SK-N-SH treated with all-trans-retinoic acid at 6 μM for 48 hours (cell line): ENCODE measurements at regions not wholly inside any gene's neighbourhood (a gene's known extent, or its start where the extent isn't known, plus 50 kb on each side); places are given as distances from the start of the nearest gene placed in this dataset.

ENCODE experiments used
- ATAC-seq: fragments of 200-7000 bp; cut with Tn5 transposase; 3 replicates; pipeline ENCODE4 v1.9.1; 2020; ENCODE audit warnings: mild to moderate bottlenecking, moderate library complexity
- ARNTL ChIP-seq: fragments of 450-650 bp; formaldehyde crosslinking; IDR thresholded peaks from 2 replicates; pipeline ENCODE4 v1.5.0; 2020; ENCODE audit warnings: low read depth, mild to moderate bottlenecking, moderate library complexity, borderline replicate concordance
- BACH2 ChIP-seq: fragments of 250-450 bp; sonication (Bioruptor Pico); IDR thresholded peaks from 2 replicates; pipeline ENCODE4 v1.9.0; 2021; ENCODE audit warnings: mild to moderate bottlenecking, borderline replicate concordance
- CREB5 ChIP-seq: fragments of 250-450 bp; sonication (Bioruptor Pico); IDR thresholded peaks from 2 replicates; pipeline ENCODE4 v1.5.1; 2020; ENCODE audit warnings: low read depth, mild to moderate bottlenecking, moderate library complexity
- CSDC2 ChIP-seq: fragments of 250-450 bp; sonication (Bioruptor Pico); IDR thresholded peaks from 2 replicates; pipeline ENCODE4 v1.5.0; 2020; ENCODE audit warnings: mild to moderate bottlenecking, moderate library complexity
- CSRNP3 ChIP-seq: fragments of 250-450 bp; sonication (Bioruptor Pico); IDR thresholded peaks from 2 replicates; pipeline ENCODE4 v1.5.1; 2021; ENCODE audit warnings: mild to moderate bottlenecking, moderate library complexity
- ESRRG ChIP-seq: fragments of 250-450 bp; sonication (Bioruptor Pico); IDR thresholded peaks from 2 replicates; pipeline ENCODE4 v1.6.1; 2021; ENCODE audit warnings: mild to moderate bottlenecking
- GLIS3 ChIP-seq: fragments of 250-450 bp; sonication (Bioruptor Pico); IDR thresholded peaks from 2 replicates; pipeline ENCODE4 v1.5.0; 2020; ENCODE audit warnings: mild to moderate bottlenecking, moderate library complexity
- ISL1 ChIP-seq: fragments of 250-450 bp; sonication (Bioruptor Pico); IDR thresholded peaks from 2 replicates; pipeline ENCODE4 v2.1.2; 2022; ENCODE audit warnings: mild to moderate bottlenecking, moderate library complexity
- OSR1 ChIP-seq: fragments of 250-450 bp; sonication (Bioruptor Pico); IDR thresholded peaks from 2 replicates; pipeline ENCODE4 v1.8.0; 2022; ENCODE audit warnings: moderate library complexity, mild to moderate bottlenecking, inconsistent platforms
- PATZ1 ChIP-seq: fragments of 250-450 bp; sonication (Bioruptor Pico); IDR thresholded peaks from 2 replicates; pipeline ENCODE4 v1.8.0; 2020; ENCODE audit warnings: mild to moderate bottlenecking, moderate library complexity, borderline replicate concordance
- POU6F1 ChIP-seq: fragments of 250-450 bp; sonication (Bioruptor Pico); IDR thresholded peaks from 2 replicates; pipeline ENCODE4 v1.8.0; 2021; ENCODE audit warnings: low read depth, mild to moderate bottlenecking, moderate library complexity, borderline replicate concordance
- PPARA ChIP-seq: fragments of 250-450 bp; sonication (Bioruptor Pico); IDR thresholded peaks from 2 replicates; pipeline ENCODE4 v1.5.0; 2020; ENCODE audit warnings: mild to moderate bottlenecking, borderline replicate concordance
- RARB ChIP-seq: fragments of 250-450 bp; sonication (Bioruptor Pico); IDR thresholded peaks from 2 replicates; pipeline ENCODE4 v1.8.0; 2021; ENCODE audit warnings: mild to moderate bottlenecking, moderate library complexity
- SNAI2 ChIP-seq: fragments of 250-450 bp; sonication (Bioruptor Pico); IDR thresholded peaks from 2 replicates; pipeline ENCODE4 v1.5.0; 2020; ENCODE audit warnings: mild to moderate bottlenecking, moderate library complexity
- TCF4 ChIP-seq: fragments of 250-450 bp; sonication (Bioruptor Pico); IDR thresholded peaks from 2 replicates; pipeline ENCODE4 v1.8.0; 2021; ENCODE audit warnings: mild to moderate bottlenecking, moderate library complexity, borderline replicate concordance
- TOX ChIP-seq: fragments of 250-450 bp; sonication (Bioruptor Pico); IDR thresholded peaks from 2 replicates; pipeline ENCODE4 v1.8.0; 2021; ENCODE audit warnings: mild to moderate bottlenecking, moderate library complexity, borderline replicate concordance
- TSHZ2 ChIP-seq: fragments of 250-450 bp; sonication (Bioruptor Pico); IDR thresholded peaks from 2 replicates; pipeline ENCODE4 v1.5.0; 2020; ENCODE audit warnings: mild to moderate bottlenecking, moderate library complexity
- ZC3H10 ChIP-seq: fragments of 250-450 bp; sonication (Bioruptor Pico); IDR thresholded peaks from 2 replicates; pipeline ENCODE4 v1.5.1; 2021; ENCODE audit warnings: mild to moderate bottlenecking, moderate library complexity
- ZFP3 ChIP-seq: fragments of 250-450 bp; sonication (Bioruptor Pico); IDR thresholded peaks from 2 replicates; pipeline ENCODE4 v1.5.0; 2020; ENCODE audit warnings: mild to moderate bottlenecking, moderate library complexity
- ZNF70 ChIP-seq: fragments of 450-650 bp; formaldehyde crosslinking; IDR thresholded peaks from 2 replicates; pipeline ENCODE4 v1.5.0; 2020; ENCODE audit warnings: mild to moderate bottlenecking, moderate library complexity
- ZNF8 ChIP-seq: fragments of 450-650 bp; formaldehyde crosslinking; IDR thresholded peaks from 2 replicates; pipeline ENCODE4 v1.5.0; 2020; ENCODE audit warnings: mild to moderate bottlenecking, moderate library complexity

GRCh38 chr2:82320296-82320695 is 2015.7 kb upstream of the LRRTM1 start:
- TF ChIP-seq OSR1 (CRISPR knock-in tag), result no peak
- TF ChIP-seq ZNF8, result no peak
- no peak for TF ChIP-seq TSHZ2 (CRISPR knock-in tag)
- TF ChIP-seq SNAI2 (CRISPR knock-in tag), result no peak
- TF ChIP-seq POU6F1 (CRISPR knock-in tag), result no peak
- no peak for ATAC-seq

GRCh38 chr2:82317012-82317411 is 2012.5 kb upstream of the LRRTM1 start:
- no peak for ATAC-seq
- TF ChIP-seq ZNF8 (no peak), PATZ1 (CRISPR knock-in tag) (no peak), ARNTL (CRISPR knock-in tag) (no peak), CREB5 (CRISPR knock-in tag) (no peak), ESRRG (CRISPR knock-in tag) (no peak), ZFP3 (CRISPR knock-in tag) (no peak), BACH2 (no peak), PPARA (CRISPR knock-in tag) (no peak), RARB (CRISPR knock-in tag) (no peak), ZC3H10 (no peak), OSR1 (CRISPR knock-in tag) (no peak), GLIS3 (CRISPR knock-in tag) (no peak), ISL1 (CRISPR knock-in tag) (no peak), TOX (CRISPR knock-in tag) (no peak), TCF4 (CRISPR knock-in tag) (no peak), CSRNP3 (CRISPR knock-in tag) (no peak), SNAI2 (CRISPR knock-in tag) (no peak)

- no peak for ATAC-seq
- TF ChIP-seq TCF4 (CRISPR knock-in tag) (no peak), PPARA (CRISPR knock-in tag) (no peak), SNAI2 (CRISPR knock-in tag) (no peak), ZFP3 (CRISPR knock-in tag) (no peak), TSHZ2 (CRISPR knock-in tag) (no peak), ZNF70 (CRISPR knock-in tag) (no peak), RARB (CRISPR knock-in tag) (no peak), OSR1 (CRISPR knock-in tag) (no peak), ARNTL (CRISPR knock-in tag) (no peak), GLIS3 (CRISPR knock-in tag) (no peak), ZC3H10 (no peak), CREB5 (CRISPR knock-in tag) (no peak), ZNF8 (no peak), ISL1 (CRISPR knock-in tag) (no peak), PATZ1 (CRISPR knock-in tag) (no peak), CSDC2 (CRISPR knock-in tag) (no peak)
These were observed 2012.0 kb upstream of the LRRTM1 start for GRCh38 chr2:82316586-82316985.
